IMR-90 (cell line): ENCODE measurements at regions not wholly inside any gene's neighbourhood (a gene's known extent, or its start where the extent isn't known, plus 50 kb on each side); places are given as distances from the start of the nearest gene placed in this dataset.

Experiments
- ATAC-seq: fragments of 200-7000 bp; cut with Tn5 transposase; 2 replicates; pipeline ENCODE4 v1.9.1; 2020; ENCODE audit warnings: low read depth, mild to moderate bottlenecking, moderate library complexity
- BruUV-seq: library from RNA; stranded (reverse); fragments of 400-500 nt; replicated peaks from 2 replicates; lab custom pipeline; 2021; lab: Mats Ljungman, UMichigan
- CTCF ChIA-PET: fragments of 300-600 bp; formaldehyde crosslinking; extraction: SDS; loops from one replicate; lab custom pipeline; 2021; ENCODE audit warnings: antibody characterized with exemption; lab: Yijun Ruan, JAX
- POLR2A ChIA-PET: fragments of 300-600 bp; sonication (Branson Sonifier 250); formaldehyde crosslinking; loops from one replicate; lab custom pipeline; 2022; ENCODE audit warnings: antibody characterized with exemption; ENCODE audit not compliant: unreplicated experiment; lab: Charles Lee
- DNase-seq: peaks from one replicate; pipeline ENCODE4 v3.0.0; 2013
- H2AFZ ChIP-seq: replicated peaks from 2 replicates; pipeline ENCODE3; 2013; ENCODE audit warnings: low read length, mild to moderate bottlenecking; ENCODE audit not compliant: poor library complexity
- H2AK5ac ChIP-seq: 2 replicates; pipeline ENCODE4 v1.6.1; 2013; ENCODE audit warnings: low read depth, low read length, inconsistent platforms
- H2AK9ac ChIP-seq: replicated peaks from 2 replicates; pipeline ENCODE3; 2013; ENCODE audit warnings: mild to moderate bottlenecking, low read depth, low read length, moderate library complexity; ENCODE audit not compliant: poor library complexity
- H2BK120ac ChIP-seq: 2 replicates; pipeline ENCODE4 v1.6.1; 2013; ENCODE audit warnings: low read depth, low read length, inconsistent platforms
- H2BK15ac ChIP-seq: 3 replicates; pipeline ENCODE4 v1.6.1; 2013; ENCODE audit warnings: low read depth, low read length, inconsistent platforms
- H2BK20ac ChIP-seq: 2 replicates; pipeline ENCODE4 v1.6.1; 2013; ENCODE audit warnings: low read depth, mild to moderate bottlenecking, inconsistent platforms, low read length, moderate library complexity
- H2BK5ac ChIP-seq: 2 replicates; pipeline ENCODE4 v1.6.1; 2013; ENCODE audit warnings: mild to moderate bottlenecking, low read depth, low read length, inconsistent platforms; ENCODE audit not compliant: poor library complexity, severe bottlenecking
- H3K14ac ChIP-seq: replicated peaks from 2 replicates; pipeline ENCODE4 v1.6.1; 2013; ENCODE audit warnings: low read depth, low read length, inconsistent platforms
- H3K18ac ChIP-seq: 2 replicates; pipeline ENCODE4 v1.6.1; 2013; ENCODE audit warnings: low read depth, low read length, control low read depth
- H3K23ac ChIP-seq: 2 replicates; pipeline ENCODE4 v1.6.1; 2013; ENCODE audit warnings: low read depth, low read length, inconsistent platforms
- H3K27ac ChIP-seq: 2 replicates; pipeline ENCODE4 v1.5.1; 2013; ENCODE audit warnings: mild to moderate bottlenecking, control low read depth, low read length; ENCODE audit not compliant: insufficient read depth
- H3K27me3 ChIP-seq: 2 replicates; pipeline ENCODE4 v1.6.1; 2013; ENCODE audit warnings: low read length; ENCODE audit not compliant: control insufficient read depth, insufficient read depth
- H3K36me3 ChIP-seq: 2 replicates; pipeline ENCODE4 v1.6.1; 2013; ENCODE audit warnings: low read length, mixed read lengths; ENCODE audit not compliant: control insufficient read depth, insufficient read depth
- H3K4ac ChIP-seq: 2 replicates; pipeline ENCODE4 v1.6.1; 2013; ENCODE audit warnings: low read depth, low read length, inconsistent platforms
- H3K4me1 ChIP-seq: 2 replicates; pipeline ENCODE4 v1.6.1; 2013; ENCODE audit warnings: low read length, mixed read lengths; ENCODE audit not compliant: control insufficient read depth, insufficient read depth
- H3K4me2 ChIP-seq: 2 replicates; pipeline ENCODE4 v1.6.1; 2013; ENCODE audit warnings: low read depth, mild to moderate bottlenecking, control low read depth, low read length, moderate library complexity
- H3K4me3 ChIP-seq: 2 replicates; pipeline ENCODE4 v1.5.1; 2013; ENCODE audit warnings: low read depth, mild to moderate bottlenecking, control low read depth, low read length, moderate library complexity; ENCODE audit not compliant: insufficient read depth
- H3K56ac ChIP-seq: 2 replicates; pipeline ENCODE4 v1.6.1; 2013; ENCODE audit warnings: low read length, inconsistent platforms; ENCODE audit not compliant: insufficient read depth; ENCODE audit errors: extremely low read depth
- H3K79me1 ChIP-seq, 2 experiments: 2 replicates each; pipeline ENCODE4 v1.6.1; 2013; ENCODE audit warnings: low read length in 2 of 2, inconsistent platforms in 1 of 2, low read depth in 1 of 2
- H3K9ac ChIP-seq: 2 replicates; pipeline ENCODE4 v1.6.1; 2013; ENCODE audit warnings: low read depth, low read length, control low read depth
- H3K9me1 ChIP-seq: 2 replicates; pipeline ENCODE4 v1.6.1; 2013; ENCODE audit warnings: low read length, inconsistent platforms; ENCODE audit not compliant: insufficient read depth
- H3K9me3 ChIP-seq: 2 replicates; pipeline ENCODE4 v1.6.1; 2013; ENCODE audit warnings: low read length; ENCODE audit not compliant: control insufficient read depth, insufficient read depth
- H4K20me1 ChIP-seq: 2 replicates; pipeline ENCODE4 v1.6.1; 2013; ENCODE audit warnings: low read length, inconsistent platforms; ENCODE audit not compliant: insufficient read depth
- H4K5ac ChIP-seq: 2 replicates; pipeline ENCODE4 v1.6.1; 2013; ENCODE audit warnings: mild to moderate bottlenecking, low read depth, low read length, control low read depth
- H4K8ac ChIP-seq, 2 experiments: 2 replicates each; pipeline ENCODE4 v1.6.1; 2013; ENCODE audit warnings: low read depth in 2 of 2, low read length in 2 of 2, control low read depth in 1 of 2, inconsistent platforms in 1 of 2
- H4K91ac ChIP-seq: 2 replicates; pipeline ENCODE4 v1.6.1; 2013; ENCODE audit warnings: low read depth, low read length, inconsistent platforms; ENCODE audit not compliant: insufficient read depth
- BHLHE40 ChIP-seq: fragments of 150-350 bp; IDR thresholded peaks from 2 replicates; pipeline ENCODE4 v1.6.1; 2016; ENCODE audit warnings: mild to moderate bottlenecking, low read depth, low read length
- CEBPB ChIP-seq: IDR thresholded peaks from 2 replicates; pipeline ENCODE4 v1.6.1; 2012; ENCODE audit warnings: low read depth, low read length, improper control_type of control experiment
- CHD1 ChIP-seq: IDR thresholded peaks from 2 replicates; pipeline ENCODE4 v1.6.1; 2012; ENCODE audit warnings: low read depth, low read length, improper control_type of control experiment
- CTCF ChIP-seq: conservative IDR thresholded peaks from 2 replicates; pipeline ENCODE4 v1.5.1; 2012; ENCODE audit warnings: mild to moderate bottlenecking, low read depth, low read length, improper control_type of control experiment
- ELK1 ChIP-seq: fragments of 150-350 bp; IDR thresholded peaks from 2 replicates; pipeline ENCODE4 v1.6.1; 2016; ENCODE audit warnings: low read depth, mild to moderate bottlenecking, low read length, moderate library complexity, borderline replicate concordance
- FOS ChIP-seq: fragments of 150-350 bp; IDR thresholded peaks from 2 replicates; pipeline ENCODE4 v1.6.1; 2016; ENCODE audit warnings: low read depth, low read length
- MAFK ChIP-seq: IDR thresholded peaks from 2 replicates; pipeline ENCODE4 v1.6.1; 2012; ENCODE audit warnings: low read depth, low read length, improper control_type of control experiment
- MAZ ChIP-seq: IDR thresholded peaks from 2 replicates; pipeline ENCODE4 v1.6.1; 2012; ENCODE audit warnings: low read depth, mild to moderate bottlenecking, low read length, improper control_type of control experiment, moderate library complexity, borderline replicate concordance
- MXI1 ChIP-seq: IDR thresholded peaks from 2 replicates; pipeline ENCODE4 v1.6.1; 2012; ENCODE audit warnings: low read depth, mild to moderate bottlenecking, low read length, moderate library complexity, borderline replicate concordance
- NFE2L2 ChIP-seq: fragments of 150-350 bp; IDR thresholded peaks from 2 replicates; pipeline ENCODE4 v1.6.1; 2016; ENCODE audit warnings: low read depth, mild to moderate bottlenecking, low read length
- POLR2A ChIP-seq: IDR thresholded peaks from 2 replicates; pipeline ENCODE4 v1.6.1; 2012; ENCODE audit warnings: mild to moderate bottlenecking, low read depth, low read length
- RAD21 ChIP-seq: IDR thresholded peaks from 2 replicates; pipeline ENCODE4 v1.6.1; 2012; ENCODE audit warnings: low read length, improper control_type of control experiment
- RCOR1 ChIP-seq: IDR thresholded peaks from 2 replicates; pipeline ENCODE4 v1.6.1; 2012; ENCODE audit warnings: mild to moderate bottlenecking, low read length, improper control_type of control experiment; ENCODE audit not compliant: insufficient replicate concordance
- RFX5 ChIP-seq: IDR thresholded peaks from 2 replicates; pipeline ENCODE4 v1.8.0; 2012; ENCODE audit warnings: low read depth, mild to moderate bottlenecking, low read length, moderate library complexity
- SMC3 ChIP-seq: fragments of 150-350 bp; IDR thresholded peaks from 2 replicates; pipeline ENCODE4 v1.6.1; 2016; ENCODE audit warnings: low read depth, mild to moderate bottlenecking, antibody characterized with exemption, low read length, moderate library complexity
- WGBS, 2 experiments: methylation state at CpG; one replicate each; pipeline versions ENCODE4 v1.1.5 to v1.1.7; 2013; ENCODE audit warnings: missing lambda C conversion rate in 2 of 2; ENCODE audit not compliant: insufficient read length in 1 of 2; ENCODE audit errors: extremely low coverage in 2 of 2; 5-methylcytosine and 5-hydroxymethylcytosine counted together
- dilution Hi-C: fragments of 300-500 bp; cut with HindIII; formaldehyde crosslinking; loops from one replicate; pipeline ENCODE4 v1.14.3; 2018; ENCODE audit warnings: low sequenced_read_pairs; ENCODE audit not compliant: unreplicated experiment
- in situ Hi-C: fragments of 300-500 bp; cut with MboI; formaldehyde crosslinking; loops from 3 replicates; pipeline ENCODE4 v1.14.3; 2019; ENCODE audit warnings: low sequenced_read_pairs, inconsistent platforms, mixed read lengths
- intact Hi-C: fragments of 100-400 bp; cut with micrococcal nuclease; formaldehyde crosslinking; loops from 2 replicates; pipeline ENCODE4 v1.10.0; 2022
- TF ChIP-seq, protein P1 (sequence below): fragments of 150-350 bp; IDR thresholded peaks from 2 replicates; pipeline ENCODE4 v1.6.1; 2017; ENCODE audit warnings: mild to moderate bottlenecking, antibody characterized with exemption, low read length, low read depth

- Histone ChIP-seq H4K20me1 (no peaks in the 10 kb centered on the region), H3K14ac (no peak overlapping the region), H4K8ac (no peak overlapping the region), H3K27me3 (no peaks in the 10 kb centered on the region), H2AK5ac (no peak overlapping the region), H3K23ac (no peak overlapping the region), H3K4me3 (no peak overlapping the region), H2AFZ (no peak overlapping the region), H3K9ac (no peak overlapping the region), H3K27ac (no peak overlapping the region), H3K36me3 (no peaks in the 10 kb centered on the region), H2BK20ac (no peak overlapping the region), H3K18ac (no peak overlapping the region), H3K9me3 (peaks cover 36% of the 10 kb centered on the region), H3K4me2 (no peak overlapping the region), H2BK120ac (no peak overlapping the region), H3K79me1 (no peaks in the 10 kb centered on the region), H3K4me1 (no peaks in the 10 kb centered on the region), H2BK15ac (no peak overlapping the region), H3K4ac (no peak overlapping the region), H4K91ac (no peak overlapping the region), H4K5ac (no peak overlapping the region), H3K56ac (no peak overlapping the region), H3K9me1 (no peaks in the 10 kb centered on the region), H2BK5ac (no peak overlapping the region), H2AK9ac (no peak overlapping the region)
- in situ Hi-C loops: no loop called here
- ATAC-seq (no peak), DNase-seq (no peak)
- ChIA-PET CTCF (no interaction called here), POLR2A (no interaction called here)
- dilution Hi-C loops: no loop called here
- TF ChIP-seq MAFK (no peak), MAZ (no peak), RFX5 (no peak), SMC3 (no peak), POLR2A (no peak), BHLHE40 (no peak), CEBPB (no peak), NFE2L2 (no peak), CTCF (no peak), RAD21 (no peak), FOS (no peak), CHD1 (no peak), RCOR1 (no peak), MXI1 (no peak), ELK1 (no peak)
- TF ChIP-seq, protein P1, sequence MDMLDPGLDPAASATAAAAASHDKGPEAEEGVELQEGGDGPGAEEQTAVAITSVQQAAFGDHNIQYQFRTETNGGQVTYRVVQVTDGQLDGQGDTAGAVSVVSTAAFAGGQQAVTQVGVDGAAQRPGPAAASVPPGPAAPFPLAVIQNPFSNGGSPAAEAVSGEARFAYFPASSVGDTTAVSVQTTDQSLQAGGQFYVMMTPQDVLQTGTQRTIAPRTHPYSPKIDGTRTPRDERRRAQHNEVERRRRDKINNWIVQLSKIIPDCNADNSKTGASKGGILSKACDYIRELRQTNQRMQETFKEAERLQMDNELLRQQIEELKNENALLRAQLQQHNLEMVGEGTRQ: no peak
- WGBS, 2 experiments: 51% methylated on average over 6 of the region's 9 CpGs; no CpG with 5 or more reads in 1 of the 2 experiments
- no TSS peak for BruUV-seq
- intact Hi-C loops: no loop called here
These were observed 352.0 kb upstream of the RAB6C start for GRCh38 chr2:129627437-129627836.
